ENCODE measurements at regions not wholly inside any gene's neighbourhood (a gene's known extent, or its start where the extent isn't known, plus 50 kb on each side); places are given as distances from the start of the nearest gene placed in this dataset.

DNA sequence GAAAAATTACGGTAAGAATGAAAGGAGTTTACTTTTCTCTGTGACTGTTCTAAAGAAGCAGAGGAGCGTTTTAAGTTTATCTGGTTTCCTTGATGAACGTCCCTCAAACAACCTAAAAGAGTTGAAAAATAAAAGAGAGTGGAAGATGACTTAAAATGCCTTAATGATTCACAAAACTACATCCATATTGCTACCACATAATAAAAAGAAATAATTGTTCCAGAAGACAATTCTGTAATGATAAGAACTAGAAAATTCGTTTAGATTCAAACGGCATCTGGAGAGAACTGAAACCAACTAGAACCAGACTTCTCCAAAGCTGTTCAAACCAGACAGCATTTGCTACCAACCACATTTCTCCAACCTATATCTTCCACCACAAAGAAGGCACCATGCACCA is 68.1 kb downstream of the TEKT4 start:
- H4K20me1 ChIP-seq (ENCODE audit: insufficient read depth, low read depth, low read length): no peaks in the 10 kb centered on the region
- H3K9me3 ChIP-seq (ENCODE audit: low read length): no peaks in the 10 kb centered on the region
- H3K9me2 ChIP-seq (replicated peaks; ENCODE audit: insufficient read depth, low read length): no peaks in the 10 kb centered on the region
- H3K36me3 ChIP-seq (ENCODE audit: insufficient read depth, low read length): no peaks in the 10 kb centered on the region
- H3K79me2 ChIP-seq (ENCODE audit: low read length): no peaks in the 10 kb centered on the region
- no peaks in the 10 kb centered on the region for H3K4me1 ChIP-seq (ENCODE audit: low read length)
- no peak overlapping the region for H3K9ac ChIP-seq (ENCODE audit: low read length)
- H3K27me3 ChIP-seq (ENCODE audit: low read length): no peaks in the 10 kb centered on the region
- H3K4me2 ChIP-seq (ENCODE audit: low read depth, low read length, poor library complexity, severe bottlenecking): no peak overlapping the region
- H2AFZ ChIP-seq (ENCODE audit: low read length): no peak overlapping the region
- H3K27ac ChIP-seq (ENCODE audit: low read length): no peak overlapping the region
- H3K4me3 ChIP-seq (ENCODE audit: low read length): no peak overlapping the region
- DNase-seq: no peak

- Histone ChIP-seq H3K4me2 (ENCODE audit: low read depth, low read length, poor library complexity, severe bottlenecking) (no peak overlapping the region), H4K20me1 (ENCODE audit: insufficient read depth, low read depth, low read length) (no peaks in the 10 kb centered on the region), H2AFZ (ENCODE audit: low read length) (no peak overlapping the region), H3K4me3 (ENCODE audit: low read length) (no peak overlapping the region), H3K9ac (ENCODE audit: low read length) (no peak overlapping the region), H3K9me3 (ENCODE audit: low read length) (no peaks in the 10 kb centered on the region), H3K27me3 (ENCODE audit: low read length) (no peaks in the 10 kb centered on the region), H3K4me1 (ENCODE audit: low read length) (no peaks in the 10 kb centered on the region), H3K36me3 (ENCODE audit: insufficient read depth, low read length) (no peaks in the 10 kb centered on the region), H3K27ac (ENCODE audit: low read length) (no peak overlapping the region), H3K9me2 (replicated peaks; ENCODE audit: insufficient read depth, low read length) (no peaks in the 10 kb centered on the region), H3K79me2 (ENCODE audit: low read length) (no peaks in the 10 kb centered on the region)
- no peak for DNase-seq
Measured at GRCh38 chr2:94947097-94948016, 76.1 kb downstream of the TEKT4 start.

- no peaks in the 10 kb centered on the region; the same call in 1 of the 2 replicates for H4K20me1 ChIP-seq (ENCODE audit: insufficient read depth, low read depth, low read length)
- H2AFZ ChIP-seq (ENCODE audit: low read length): no peak overlapping the region
- no peaks in the 10 kb centered on the region for H3K27me3 ChIP-seq (ENCODE audit: low read length)
- no peak for DNase-seq
- no peak overlapping the region for H3K9ac ChIP-seq (ENCODE audit: low read length)
- H3K9me3 ChIP-seq (ENCODE audit: low read length): no peaks in the 10 kb centered on the region
- no peaks in the 10 kb centered on the region for H3K79me2 ChIP-seq (ENCODE audit: low read length)
- H3K4me1 ChIP-seq (ENCODE audit: low read length): no peaks in the 10 kb centered on the region
- no peak overlapping the region for H3K4me3 ChIP-seq (ENCODE audit: low read length)
- no peak overlapping the region for H3K27ac ChIP-seq (ENCODE audit: low read length)
- no peaks in the 10 kb centered on the region for H3K36me3 ChIP-seq (ENCODE audit: insufficient read depth, low read length)
- H3K4me2 ChIP-seq (ENCODE audit: low read depth, low read length, poor library complexity, severe bottlenecking): no peak overlapping the region
- no peaks in the 10 kb centered on the region for H3K9me2 ChIP-seq (replicated peaks; ENCODE audit: insufficient read depth, low read length)
Measured at GRCh38 chr2:94955702-94956101, 69.8 kb upstream of the MAL start.

- Histone ChIP-seq H3K36me3 (ENCODE audit: insufficient read depth, low read length) (no peaks in the 10 kb centered on the region), H3K9ac (ENCODE audit: low read length) (no peak overlapping the region), H3K79me2 (ENCODE audit: low read length) (no peaks in the 10 kb centered on the region), H3K27ac (ENCODE audit: low read length) (no peak overlapping the region), H3K4me1 (ENCODE audit: low read length) (no peaks in the 10 kb centered on the region), H3K4me2 (ENCODE audit: low read depth, low read length, poor library complexity, severe bottlenecking) (no peak overlapping the region), H3K9me3 (ENCODE audit: low read length) (no peaks in the 10 kb centered on the region), H3K4me3 (ENCODE audit: low read length) (no peak overlapping the region), H2AFZ (ENCODE audit: low read length) (no peak overlapping the region), H4K20me1 (ENCODE audit: insufficient read depth, low read depth, low read length) (no peaks in the 10 kb centered on the region; the same call in 1 of the 2 replicates), H3K27me3 (ENCODE audit: low read length) (no peaks in the 10 kb centered on the region), H3K9me2 (replicated peaks; ENCODE audit: insufficient read depth, low read length) (no peaks in the 10 kb centered on the region)
- peak; percentile 67 for DNase-seq
Measured at GRCh38 chr2:94956797-94957391, 68.6 kb upstream of the MAL start.

- H3K79me2 ChIP-seq (ENCODE audit: low read length): no peaks in the 10 kb centered on the region
- H3K27me3 ChIP-seq (ENCODE audit: low read length): no peaks in the 10 kb centered on the region
- H3K9ac ChIP-seq (ENCODE audit: low read length): no peak overlapping the region
- no peak overlapping the region for H3K4me2 ChIP-seq (ENCODE audit: low read depth, low read length, poor library complexity, severe bottlenecking)
- no peak overlapping the region for H3K27ac ChIP-seq (ENCODE audit: low read length)
- DNase-seq: no peak
- H3K36me3 ChIP-seq (ENCODE audit: insufficient read depth, low read length): no peaks in the 10 kb centered on the region
- no peak overlapping the region for H2AFZ ChIP-seq (ENCODE audit: low read length)
- no peaks in the 10 kb centered on the region for H3K9me3 ChIP-seq (ENCODE audit: low read length)
- no peaks in the 10 kb centered on the region for H3K4me1 ChIP-seq (ENCODE audit: low read length)
- H3K4me3 ChIP-seq (ENCODE audit: low read length): no peak overlapping the region
- H4K20me1 ChIP-seq (ENCODE audit: insufficient read depth, low read depth, low read length): no peaks in the 10 kb centered on the region; the same call in 1 of the 2 replicates
- H3K9me2 ChIP-seq (replicated peaks; ENCODE audit: insufficient read depth, low read length): no peaks in the 10 kb centered on the region
Measured at GRCh38 chr2:94958245-94958644, 67.3 kb upstream of the MAL start.

GRCh38 chr2:94960266-94960665 is 65.2 kb upstream of the MAL start:
- H3K4me1 ChIP-seq (ENCODE audit: low read length): no peaks in the 10 kb centered on the region
- H3K79me2 ChIP-seq (ENCODE audit: low read length): no peaks in the 10 kb centered on the region
- H3K27ac ChIP-seq (ENCODE audit: low read length): no peak overlapping the region
- no peaks in the 10 kb centered on the region for H3K27me3 ChIP-seq (ENCODE audit: low read length)
- H3K9ac ChIP-seq (ENCODE audit: low read length): no peak overlapping the region
- no peak for DNase-seq
- H4K20me1 ChIP-seq (ENCODE audit: insufficient read depth, low read depth, low read length): no peaks in the 10 kb centered on the region; the same call in 1 of the 2 replicates
- no peaks in the 10 kb centered on the region for H3K9me2 ChIP-seq (replicated peaks; ENCODE audit: insufficient read depth, low read length)
- H3K4me3 ChIP-seq (ENCODE audit: low read length): no peak overlapping the region
- no peaks in the 10 kb centered on the region for H3K9me3 ChIP-seq (ENCODE audit: low read length)
- H2AFZ ChIP-seq (ENCODE audit: low read length): no peak overlapping the region
- no peak overlapping the region for H3K4me2 ChIP-seq (ENCODE audit: low read depth, low read length, poor library complexity, severe bottlenecking)
- no peaks in the 10 kb centered on the region for H3K36me3 ChIP-seq (ENCODE audit: insufficient read depth, low read length)

DNA sequence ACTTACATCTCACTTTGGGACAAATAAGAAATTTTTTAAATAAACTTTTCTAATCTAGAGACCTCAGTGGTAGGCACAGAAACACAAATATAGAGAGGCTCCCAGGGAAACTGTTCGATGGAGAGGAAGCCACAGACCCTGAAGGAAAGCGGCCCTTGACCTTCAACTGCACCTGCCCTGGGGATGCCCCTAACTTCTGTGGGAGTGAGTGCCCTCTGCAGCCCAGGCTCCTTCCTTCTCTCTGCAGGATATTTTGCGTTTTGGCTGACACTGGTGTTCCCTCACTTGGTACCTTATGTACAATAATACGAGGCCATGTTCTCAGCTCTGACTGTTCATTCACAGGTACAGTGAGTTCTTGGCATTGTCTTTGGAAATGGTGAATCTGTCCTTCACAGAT is 64.8 kb upstream of the MAL start:
- no peak overlapping the region for H3K27ac ChIP-seq (ENCODE audit: low read length)
- no peaks in the 10 kb centered on the region for H3K27me3 ChIP-seq (ENCODE audit: low read length)
- H3K36me3 ChIP-seq (ENCODE audit: insufficient read depth, low read length): no peaks in the 10 kb centered on the region
- H3K4me1 ChIP-seq (ENCODE audit: low read length): no peaks in the 10 kb centered on the region
- no peak overlapping the region for H3K4me2 ChIP-seq (ENCODE audit: low read depth, low read length, poor library complexity, severe bottlenecking)
- DNase-seq: no peak
- no peak overlapping the region for H2AFZ ChIP-seq (ENCODE audit: low read length)
- H3K9ac ChIP-seq (ENCODE audit: low read length): no peak overlapping the region
- H3K4me3 ChIP-seq (ENCODE audit: low read length): no peak overlapping the region
- no peaks in the 10 kb centered on the region for H3K9me3 ChIP-seq (ENCODE audit: low read length)
- no peaks in the 10 kb centered on the region for H3K9me2 ChIP-seq (replicated peaks; ENCODE audit: insufficient read depth, low read length)
- no peaks in the 10 kb centered on the region; the same call in 1 of the 2 replicates for H4K20me1 ChIP-seq (ENCODE audit: insufficient read depth, low read depth, low read length)
- H3K79me2 ChIP-seq (ENCODE audit: low read length): no peaks in the 10 kb centered on the region

GRCh38 chr2:94964193-94964592 is 61.3 kb upstream of the MAL start:
- H3K36me3 ChIP-seq (ENCODE audit: insufficient read depth, low read length): no peaks in the 10 kb centered on the region
- no peak overlapping the region for H3K27ac ChIP-seq (ENCODE audit: low read length)
- H3K4me1 ChIP-seq (ENCODE audit: low read length): no peaks in the 10 kb centered on the region
- no peak for DNase-seq
- H3K4me2 ChIP-seq (ENCODE audit: low read depth, low read length, poor library complexity, severe bottlenecking): no peak overlapping the region
- no peaks in the 10 kb centered on the region for H3K79me2 ChIP-seq (ENCODE audit: low read length)
- H3K9me2 ChIP-seq (replicated peaks; ENCODE audit: insufficient read depth, low read length): no peaks in the 10 kb centered on the region
- no peaks in the 10 kb centered on the region for H3K27me3 ChIP-seq (ENCODE audit: low read length)
- H3K9me3 ChIP-seq (ENCODE audit: low read length): no peaks in the 10 kb centered on the region
- no peak overlapping the region for H2AFZ ChIP-seq (ENCODE audit: low read length)
- H3K9ac ChIP-seq (ENCODE audit: low read length): no peak overlapping the region
- H3K4me3 ChIP-seq (ENCODE audit: low read length): no peak overlapping the region
- H4K20me1 ChIP-seq (ENCODE audit: insufficient read depth, low read depth, low read length): no peaks in the 10 kb centered on the region
